GM21360 (cell line): ENCODE measurements at regions not wholly inside any gene's neighbourhood (a gene's known extent, or its start where the extent isn't known, plus 50 kb on each side); places are given as distances from the start of the nearest gene placed in this dataset.

ENCODE experiments used
- ATAC-seq: cut with Tn5 transposase; IDR thresholded peaks from one replicate; pipeline ENCODE4 v1.9.1; 2021; ENCODE audit warnings: mild to moderate bottlenecking, moderate library complexity; ENCODE audit not compliant: unreplicated experiment

DNA sequence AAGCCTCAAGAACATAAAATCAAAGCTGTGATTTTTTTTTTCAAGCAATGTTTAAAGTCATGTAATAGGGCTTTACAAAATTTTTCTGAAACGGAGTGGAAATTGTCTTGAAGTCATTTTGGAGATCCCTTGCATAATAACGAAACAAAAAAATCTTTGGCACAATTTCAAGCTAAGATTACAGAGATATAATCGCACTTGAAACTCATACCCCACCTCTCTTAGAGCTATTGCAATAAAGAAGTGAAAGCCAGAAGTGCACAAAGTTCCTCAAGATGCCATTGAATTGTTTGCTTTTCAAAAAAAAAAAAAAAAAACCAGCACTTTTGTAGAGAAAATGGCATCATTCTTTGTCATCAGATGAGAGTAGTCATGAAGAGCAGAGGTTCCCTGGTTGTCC is 152.3 kb downstream of the PAX3 start:
- ATAC-seq: no peak

DNA sequence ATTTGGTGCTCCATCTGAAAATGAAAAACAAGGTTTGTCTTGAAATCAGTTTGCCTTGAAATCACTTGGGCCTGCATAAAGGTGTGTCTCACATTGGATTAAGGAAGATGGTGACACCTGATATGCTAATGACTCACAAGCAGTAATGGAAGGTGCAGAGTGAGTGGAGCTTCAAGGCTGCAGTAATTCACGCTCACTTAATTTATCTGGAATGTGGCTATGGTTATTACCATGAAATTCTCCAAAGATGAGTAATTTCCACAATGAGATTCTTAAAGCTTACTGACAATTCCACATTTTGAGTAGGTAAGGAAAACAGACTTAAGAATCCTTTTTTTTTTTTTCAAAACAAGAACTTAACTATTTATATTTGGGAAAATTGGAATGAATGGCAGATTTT is 156.8 kb downstream of the PAX3 start:
- ATAC-seq: no peak

DNA sequence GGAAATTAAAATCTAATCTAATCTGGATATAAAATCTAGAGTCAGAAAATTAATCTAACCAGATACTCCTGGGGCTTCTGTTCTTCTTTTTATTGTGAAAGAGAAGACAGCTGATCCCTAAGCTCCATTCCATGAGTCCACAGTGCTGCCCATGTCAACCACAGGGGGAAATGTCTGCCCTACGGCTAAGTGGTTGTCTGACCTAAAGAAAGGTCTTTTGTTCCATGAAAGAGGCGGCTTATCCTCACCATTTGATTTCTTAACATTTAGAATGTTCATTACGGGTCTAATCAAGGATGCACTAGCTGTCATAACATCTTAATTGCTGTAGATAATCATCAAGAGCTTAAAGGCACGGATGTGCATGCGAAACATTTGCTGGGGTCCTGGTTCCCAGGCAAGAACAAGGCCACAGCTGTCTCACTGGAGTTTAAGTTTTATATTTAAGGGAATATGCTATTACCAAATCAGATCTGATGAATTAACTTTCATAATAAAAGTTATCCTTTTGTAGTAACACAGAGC is 162.6 kb downstream of the PAX3 start:
- no peak for ATAC-seq

DNA sequence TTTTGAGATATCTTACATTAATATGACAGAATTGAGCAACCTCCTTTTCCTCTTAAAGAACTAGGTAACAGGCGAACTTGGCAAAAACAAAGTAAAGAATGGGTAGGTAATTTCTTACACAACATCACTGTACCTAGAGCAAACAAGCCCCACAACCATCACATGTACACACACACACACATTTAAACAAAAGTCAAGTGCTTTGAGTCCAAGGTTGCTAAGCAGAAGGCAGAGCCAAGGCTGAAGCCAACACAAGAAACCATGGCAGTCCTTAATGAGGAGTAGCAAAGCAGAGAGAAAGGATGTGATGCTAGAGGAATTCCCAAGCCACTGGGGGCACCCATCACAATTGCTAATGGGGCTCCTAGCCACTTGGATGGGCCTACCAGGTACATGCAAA is 164.1 kb downstream of the PAX3 start:
- no peak for ATAC-seq

DNA sequence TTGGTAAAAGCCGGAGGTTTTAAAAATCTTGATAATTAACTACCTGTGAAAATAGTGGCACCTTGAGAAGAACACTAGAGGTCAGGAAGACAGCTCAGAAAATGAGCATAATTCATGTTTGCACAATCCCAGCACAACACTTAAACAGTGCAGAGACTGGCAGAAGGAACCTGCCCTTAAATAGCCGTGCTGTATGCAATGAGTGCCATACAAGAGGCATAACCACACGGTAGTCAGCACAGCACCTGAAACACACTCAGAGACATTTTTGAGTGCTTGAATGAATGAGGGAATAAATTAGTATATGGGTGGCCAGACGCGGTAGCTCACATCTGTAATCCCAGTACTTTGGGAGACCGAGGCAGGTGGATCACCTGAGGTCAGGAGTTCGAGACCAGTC is 164.9 kb downstream of the PAX3 start:
- ATAC-seq: no peak

GRCh38 chr2:222130855-222131254 is 167.9 kb downstream of the PAX3 start:
- ATAC-seq: no peak

DNA sequence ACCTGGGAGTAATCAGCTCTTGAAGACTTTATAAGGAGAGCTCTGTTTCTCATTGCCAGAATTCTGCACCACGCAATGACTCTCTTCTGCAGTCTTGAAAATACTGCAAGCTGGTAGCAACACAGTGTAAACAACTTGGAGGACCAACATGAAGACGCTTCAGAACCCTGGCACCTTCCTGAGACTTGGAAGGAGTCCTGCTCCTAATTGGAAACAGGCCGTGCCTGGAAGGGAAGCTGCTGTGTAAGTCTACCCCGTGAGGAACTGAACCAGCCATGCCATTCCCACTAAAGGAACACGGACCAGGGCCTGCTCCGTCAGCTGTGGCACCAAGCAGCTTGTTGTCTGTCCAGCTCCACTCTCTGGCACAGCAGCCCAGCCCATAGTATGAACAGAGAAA is 171.1 kb downstream of the PAX3 start:
- no peak for ATAC-seq

- ATAC-seq: no peak
Observed at GRCh38 chr2:222120933-222121332, 177.9 kb downstream of the PAX3 start.

GRCh38 chr2:222115296-222115695 is 183.5 kb downstream of the PAX3 start:
- no peak for ATAC-seq

- ATAC-seq: no peak
Observed at GRCh38 chr2:222108957-222109585, 189.7 kb downstream of the PAX3 start.

- ATAC-seq: no peak
Observed at GRCh38 chr2:222108497-222108896, 190.3 kb downstream of the PAX3 start.

DNA sequence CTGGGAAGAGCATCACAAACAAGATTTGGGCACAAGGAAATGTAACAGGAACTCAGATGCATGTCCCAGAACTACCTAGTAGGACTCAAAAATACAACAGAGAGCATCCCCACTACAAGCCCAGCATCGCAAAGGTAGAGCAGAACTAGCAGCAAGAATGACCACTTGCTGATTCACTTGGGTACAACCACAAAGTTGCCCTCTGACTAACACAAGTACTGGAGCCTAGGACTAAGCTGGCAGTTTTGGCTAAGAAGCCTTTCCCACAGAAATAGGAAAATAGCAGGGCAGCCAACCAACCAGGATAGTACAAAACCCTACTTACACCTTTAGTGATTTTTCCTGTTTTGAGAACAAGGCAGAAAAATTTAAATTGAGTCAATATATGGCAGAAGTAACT is 193.8 kb downstream of the PAX3 start:
- no peak for ATAC-seq

DNA sequence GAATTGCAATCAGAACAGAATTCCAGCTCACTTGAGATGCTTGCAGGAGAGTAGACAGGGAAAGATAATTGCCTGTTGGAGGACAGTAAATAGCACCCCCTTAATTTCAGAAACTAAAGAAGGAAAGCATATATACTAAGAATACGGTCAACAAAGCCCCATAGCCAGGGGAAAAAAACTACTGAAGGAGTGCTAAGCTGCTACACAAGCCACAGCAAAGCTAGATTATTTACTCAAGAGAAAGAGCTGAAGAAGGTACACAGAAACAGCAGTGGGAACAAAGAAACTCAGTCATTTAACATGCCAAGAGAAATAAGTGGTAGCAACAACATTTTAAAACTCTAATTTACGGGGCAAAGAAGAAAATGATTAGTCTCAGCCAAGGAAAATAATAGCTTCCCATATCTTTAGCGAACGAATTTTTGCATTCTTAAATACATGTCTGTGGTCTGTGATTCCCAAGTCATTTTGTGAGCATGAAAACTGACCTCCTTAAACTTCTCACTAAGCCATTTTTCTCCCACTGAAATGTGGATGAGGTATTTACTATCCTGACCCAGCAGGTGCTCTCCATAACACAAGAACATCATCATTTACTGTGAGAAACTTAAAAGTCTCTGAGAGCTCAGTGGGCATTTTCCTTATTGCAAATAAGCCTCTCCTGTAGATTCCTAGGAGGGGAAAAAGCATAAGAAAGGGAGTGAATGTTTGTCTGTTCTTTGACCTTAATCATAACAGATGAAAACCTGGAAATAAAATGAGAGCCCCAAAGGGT is 196.0 kb downstream of the PAX3 start:
- no peak for ATAC-seq

DNA sequence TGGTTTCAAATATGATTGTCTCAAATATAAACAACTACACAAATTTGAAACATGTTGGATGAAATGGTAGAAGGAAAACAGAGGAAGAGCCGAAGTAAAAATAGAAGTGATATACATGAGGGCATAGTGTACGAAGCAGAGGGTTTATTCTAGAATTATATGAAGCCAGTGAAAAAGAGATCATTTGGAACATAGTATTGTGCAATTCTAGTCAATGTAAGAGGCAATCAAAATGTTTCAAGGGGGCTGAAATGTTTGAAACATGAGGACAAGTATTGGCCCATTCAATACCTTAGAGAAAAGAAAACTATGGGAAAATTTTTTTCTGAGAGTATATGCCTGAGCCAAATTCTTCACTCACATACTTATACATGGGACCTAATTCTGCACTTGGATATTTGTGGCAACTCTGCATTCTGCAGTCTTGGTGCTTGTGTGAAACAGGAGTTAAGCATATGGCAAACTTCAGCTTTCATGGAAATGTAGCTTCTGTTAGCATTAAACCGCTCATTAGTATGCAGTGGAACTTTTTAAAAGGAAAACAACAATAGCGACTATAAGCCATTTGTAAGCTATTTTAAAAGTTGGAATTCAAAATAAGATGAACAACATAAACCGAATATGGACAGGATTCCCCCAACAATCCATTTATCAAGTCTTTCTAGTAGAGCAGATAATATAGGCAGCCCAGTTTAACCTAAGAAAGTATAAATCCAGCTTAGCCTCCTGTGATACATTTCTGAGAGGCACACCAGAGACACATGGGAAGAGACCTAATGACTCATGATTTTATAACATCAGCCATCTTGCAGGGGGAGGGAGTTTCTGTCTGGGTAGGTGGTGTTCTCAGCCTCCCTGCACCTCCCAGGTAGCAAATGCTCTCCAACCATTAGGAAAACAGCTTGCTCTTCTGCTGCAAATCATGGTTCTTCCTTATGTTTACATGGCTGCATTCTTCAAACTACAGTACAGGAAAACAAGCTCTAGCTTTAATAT is 197.8 kb downstream of the PAX3 start:
- no peak for ATAC-seq

GRCh38 chr2:222088561-222088960 is 210.2 kb downstream of the PAX3 start:
- no peak for ATAC-seq

DNA sequence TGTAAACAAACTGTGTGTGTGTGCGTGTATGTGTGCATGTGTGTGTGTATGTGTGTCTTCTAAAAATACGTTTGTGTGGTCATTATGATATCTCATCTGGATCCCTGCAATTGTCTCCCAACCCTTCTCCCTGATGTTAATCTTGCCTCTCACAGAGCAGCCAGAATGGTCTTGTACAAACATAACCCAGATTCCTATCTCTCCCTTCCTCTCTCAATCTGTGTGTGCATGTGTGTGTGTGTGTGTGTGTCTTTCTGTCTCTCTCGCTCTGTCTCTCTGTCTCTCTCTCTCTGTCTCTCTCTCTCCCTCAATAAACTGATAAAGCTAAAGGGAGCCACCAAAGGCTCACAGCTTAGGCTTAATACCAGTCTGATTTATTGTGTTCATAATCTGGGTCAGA is 210.8 kb downstream of the PAX3 start:
- no peak for ATAC-seq

DNA sequence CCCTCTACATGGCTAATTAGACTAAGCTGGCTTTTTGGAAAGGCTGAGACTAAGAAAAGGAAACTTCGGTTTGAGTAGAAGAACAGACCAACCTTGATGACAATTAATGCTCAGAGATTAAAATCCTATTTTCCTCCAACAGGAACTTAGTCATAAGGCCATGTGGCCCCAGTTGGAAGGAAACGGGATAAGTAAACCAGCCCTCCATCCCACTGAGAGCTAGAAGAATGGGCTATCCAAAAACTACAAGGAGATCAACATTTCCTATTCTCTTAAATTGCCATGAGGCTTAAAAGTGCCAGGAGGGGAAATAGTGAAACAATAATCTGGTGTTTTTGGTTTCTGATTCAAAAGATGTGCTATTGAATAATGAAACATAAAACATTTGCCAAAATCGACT is 216.6 kb downstream of the PAX3 start:
- ATAC-seq: no peak

DNA sequence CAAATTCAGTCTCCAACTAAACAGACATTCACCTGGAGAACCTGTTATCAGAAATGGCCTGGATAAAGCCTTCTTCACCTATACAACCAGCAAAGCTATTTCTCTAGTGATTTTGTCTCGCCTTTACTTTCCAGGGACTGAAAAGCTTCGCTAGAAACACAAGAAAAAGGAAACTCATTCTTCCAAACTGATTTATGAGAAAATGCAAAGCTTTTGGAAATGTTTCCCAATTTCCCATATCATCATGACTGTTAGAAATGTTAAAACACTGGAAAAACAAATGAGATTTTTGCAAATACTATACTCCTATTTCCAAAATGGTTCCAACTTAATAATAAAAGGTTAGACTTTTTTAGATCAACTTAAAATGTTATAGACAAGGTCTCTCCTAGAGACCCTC is 218.7 kb downstream of the PAX3 start:
- ATAC-seq: no peak

GRCh38 chr2:222076973-222077690 is 221.7 kb downstream of the PAX3 start:
- no peak for ATAC-seq

GRCh38 chr2:222074674-222075073 is 224.1 kb downstream of the PAX3 start:
- ATAC-seq: no peak

DNA sequence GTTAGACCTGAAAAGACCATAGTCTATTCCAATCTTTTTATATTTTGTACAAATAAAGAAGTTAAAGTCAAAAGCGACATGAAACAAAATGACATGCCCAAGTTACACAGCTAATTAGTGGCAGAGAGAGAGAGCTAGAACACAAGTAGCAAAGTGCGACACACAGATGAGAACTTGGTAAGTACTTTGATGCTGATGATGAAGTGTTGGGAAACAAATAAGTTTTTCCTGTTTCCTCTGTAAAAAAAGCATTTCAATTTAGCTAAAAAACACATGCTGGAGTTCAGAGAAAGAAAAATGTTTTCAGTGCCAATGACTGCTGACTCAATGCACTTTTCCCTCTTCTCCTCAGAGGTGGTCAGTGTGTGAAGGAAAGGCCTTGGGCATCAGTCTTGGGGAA is 226.9 kb downstream of the PAX3 start:
- ATAC-seq: no peak
